ENCODE measurements at regions not wholly inside any gene's neighbourhood (a gene's known extent, or its start where the extent isn't known, plus 50 kb on each side); places are given as distances from the start of the nearest gene placed in this dataset.
"Not testable (repeated sequence)": the region's sequence is repeated elsewhere in the genome, so short reads cannot be mapped to it uniquely, and the experiment has no call there.

DNA sequence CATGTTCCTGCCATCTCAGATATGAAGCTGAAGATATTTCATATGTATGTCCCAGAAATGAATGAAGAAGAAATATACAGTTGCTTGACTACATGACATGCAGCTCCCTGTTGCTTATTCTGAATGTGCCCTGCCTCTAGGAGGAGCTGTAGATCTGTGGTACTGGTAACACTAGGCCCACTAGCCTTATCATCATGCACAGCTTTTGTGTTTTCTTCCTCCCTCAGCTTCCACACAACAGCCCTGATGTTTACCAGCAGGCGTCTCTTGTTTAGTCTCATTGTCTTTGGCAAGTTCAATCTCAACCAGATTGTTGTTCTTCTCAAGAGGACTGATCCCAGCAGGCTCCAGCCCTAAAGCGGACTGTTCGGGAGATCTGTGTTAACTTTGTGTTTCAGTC, 104.8 kb downstream of the ATP6V0E2 start:
- H3K27ac ChIP-seq = not testable (repeated sequence)
- TF ChIP-seq, protein P1, sequence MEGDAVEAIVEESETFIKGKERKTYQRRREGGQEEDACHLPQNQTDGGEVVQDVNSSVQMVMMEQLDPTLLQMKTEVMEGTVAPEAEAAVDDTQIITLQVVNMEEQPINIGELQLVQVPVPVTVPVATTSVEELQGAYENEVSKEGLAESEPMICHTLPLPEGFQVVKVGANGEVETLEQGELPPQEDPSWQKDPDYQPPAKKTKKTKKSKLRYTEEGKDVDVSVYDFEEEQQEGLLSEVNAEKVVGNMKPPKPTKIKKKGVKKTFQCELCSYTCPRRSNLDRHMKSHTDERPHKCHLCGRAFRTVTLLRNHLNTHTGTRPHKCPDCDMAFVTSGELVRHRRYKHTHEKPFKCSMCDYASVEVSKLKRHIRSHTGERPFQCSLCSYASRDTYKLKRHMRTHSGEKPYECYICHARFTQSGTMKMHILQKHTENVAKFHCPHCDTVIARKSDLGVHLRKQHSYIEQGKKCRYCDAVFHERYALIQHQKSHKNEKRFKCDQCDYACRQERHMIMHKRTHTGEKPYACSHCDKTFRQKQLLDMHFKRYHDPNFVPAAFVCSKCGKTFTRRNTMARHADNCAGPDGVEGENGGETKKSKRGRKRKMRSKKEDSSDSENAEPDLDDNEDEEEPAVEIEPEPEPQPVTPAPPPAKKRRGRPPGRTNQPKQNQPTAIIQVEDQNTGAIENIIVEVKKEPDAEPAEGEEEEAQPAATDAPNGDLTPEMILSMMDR (conservative IDR thresholded peaks at IDR 0.05) = 0 out of 2 replicates have a peak, but pooled peaks have one; percentile 9

DNA sequence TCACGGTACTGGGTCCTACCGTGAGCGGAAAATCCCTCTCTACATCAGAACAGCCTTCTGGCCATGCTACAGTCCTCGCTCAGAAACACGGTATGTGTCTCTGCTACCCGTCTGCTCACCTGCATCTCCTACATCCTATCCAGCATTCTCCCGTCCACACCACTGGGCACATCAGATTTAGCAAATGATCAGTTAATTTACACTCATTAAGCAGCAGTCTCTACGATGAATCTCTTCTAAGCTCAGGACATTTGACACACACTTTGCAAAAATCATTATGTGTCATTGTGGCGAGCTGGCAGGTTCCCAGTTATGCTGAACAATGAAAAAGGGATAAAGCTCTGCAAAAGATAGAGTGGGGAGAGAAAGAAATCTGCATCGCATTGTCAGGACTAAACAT, 105.2 kb downstream of the ATP6V0E2 start:
- H3K27ac ChIP-seq = not testable (repeated sequence)

DNA sequence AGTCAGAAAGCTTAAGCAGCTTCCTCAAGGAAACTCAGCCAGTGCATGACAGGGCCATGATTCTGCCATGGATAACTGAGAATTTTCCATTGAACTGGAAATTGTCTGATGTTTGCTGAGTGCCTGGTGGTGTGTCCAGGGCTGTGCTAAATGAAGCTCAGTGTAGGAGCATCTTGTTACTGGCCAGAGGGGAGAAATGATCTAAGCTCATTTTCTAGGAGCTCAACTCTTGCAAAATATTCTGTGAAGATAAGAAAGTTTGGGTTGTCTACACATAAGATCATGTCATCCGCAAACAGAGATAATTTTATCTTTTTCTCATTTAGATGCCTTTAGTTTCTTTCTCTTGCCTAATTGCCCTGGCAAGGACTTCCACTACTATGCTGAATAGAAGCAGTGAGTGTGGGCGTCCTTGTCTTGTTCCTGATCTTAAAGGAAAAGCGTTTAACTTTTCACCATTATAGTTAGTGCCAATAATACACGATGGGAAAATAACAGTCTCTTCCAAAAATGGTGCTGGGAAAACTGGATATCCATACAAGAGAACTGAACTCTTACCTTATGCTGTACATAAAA, 108.9 kb downstream of the ATP6V0E2 start:
- H3K27ac ChIP-seq = not testable (repeated sequence)

DNA sequence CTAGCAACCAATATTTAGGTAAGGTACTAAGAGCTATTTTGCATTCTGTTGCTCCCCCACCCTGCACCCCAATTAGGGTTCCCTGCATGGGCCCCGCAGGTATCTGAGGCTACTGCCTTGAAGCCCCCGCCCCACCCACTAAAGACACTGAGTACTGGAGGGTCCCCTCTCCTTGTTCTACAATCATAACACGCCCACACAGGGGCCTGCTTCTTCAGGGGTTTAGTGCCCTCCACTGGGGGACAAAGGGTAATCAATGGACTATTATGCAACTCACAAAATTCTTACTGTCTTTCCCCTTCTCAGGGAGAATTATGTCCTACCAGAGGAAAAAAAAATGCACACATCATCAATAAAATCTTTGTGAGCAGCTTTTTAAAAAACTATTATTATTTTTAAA, 113.1 kb downstream of the ATP6V0E2 start:
- not testable (repeated sequence) for H3K27ac ChIP-seq

DNA sequence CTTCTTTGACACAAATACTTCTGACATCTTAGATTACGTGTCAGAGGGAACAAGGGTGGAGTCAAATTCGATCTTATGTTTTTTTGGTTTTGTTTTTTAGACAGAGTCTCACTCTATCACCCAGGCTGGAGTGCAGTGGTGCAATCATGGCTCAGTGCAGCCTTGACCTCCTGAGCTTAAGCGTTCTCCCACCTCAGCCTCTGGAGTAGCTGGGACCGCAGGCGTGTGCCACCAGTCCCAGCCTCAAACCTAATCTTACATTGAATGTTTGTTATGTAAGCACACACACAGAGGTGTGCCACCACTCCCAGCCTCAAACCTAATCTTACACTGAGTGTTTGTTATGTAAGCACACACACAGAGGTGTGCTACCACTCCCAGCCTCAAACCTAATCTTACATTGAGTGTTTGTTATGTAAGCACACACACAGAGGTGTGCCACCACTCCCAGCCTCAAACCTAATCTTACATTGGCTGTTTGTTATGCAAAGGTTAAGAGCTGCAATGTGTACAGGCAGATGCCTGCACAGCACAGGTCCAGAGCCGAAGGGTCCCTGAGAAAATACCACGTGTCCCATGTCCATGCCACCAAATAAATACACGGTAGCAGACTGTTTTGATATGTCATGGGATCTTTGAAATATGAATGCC, 118.0 kb downstream of the ATP6V0E2 start:
- H3K27ac ChIP-seq = not testable (repeated sequence)

DNA sequence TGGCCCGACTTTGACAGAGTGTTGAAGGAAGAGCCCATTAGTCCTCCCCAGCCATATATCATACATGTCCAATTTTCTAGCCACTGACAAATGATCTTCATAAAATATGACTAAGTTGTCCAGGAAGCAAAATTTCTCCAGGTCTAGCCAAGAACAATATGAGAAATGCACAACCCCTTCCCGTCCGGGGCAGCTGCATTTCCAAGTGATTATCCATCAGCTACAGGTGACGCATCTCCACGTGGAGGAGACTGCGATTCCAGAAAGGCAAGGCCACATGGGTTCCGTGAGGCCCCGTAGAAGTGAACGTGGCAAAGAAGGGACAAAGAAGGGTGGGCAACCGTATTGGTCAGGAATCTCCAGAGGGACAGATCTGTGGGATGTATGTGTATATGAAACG, 118.6 kb downstream of the ATP6V0E2 start:
- H3K27ac ChIP-seq = not testable (repeated sequence)

DNA sequence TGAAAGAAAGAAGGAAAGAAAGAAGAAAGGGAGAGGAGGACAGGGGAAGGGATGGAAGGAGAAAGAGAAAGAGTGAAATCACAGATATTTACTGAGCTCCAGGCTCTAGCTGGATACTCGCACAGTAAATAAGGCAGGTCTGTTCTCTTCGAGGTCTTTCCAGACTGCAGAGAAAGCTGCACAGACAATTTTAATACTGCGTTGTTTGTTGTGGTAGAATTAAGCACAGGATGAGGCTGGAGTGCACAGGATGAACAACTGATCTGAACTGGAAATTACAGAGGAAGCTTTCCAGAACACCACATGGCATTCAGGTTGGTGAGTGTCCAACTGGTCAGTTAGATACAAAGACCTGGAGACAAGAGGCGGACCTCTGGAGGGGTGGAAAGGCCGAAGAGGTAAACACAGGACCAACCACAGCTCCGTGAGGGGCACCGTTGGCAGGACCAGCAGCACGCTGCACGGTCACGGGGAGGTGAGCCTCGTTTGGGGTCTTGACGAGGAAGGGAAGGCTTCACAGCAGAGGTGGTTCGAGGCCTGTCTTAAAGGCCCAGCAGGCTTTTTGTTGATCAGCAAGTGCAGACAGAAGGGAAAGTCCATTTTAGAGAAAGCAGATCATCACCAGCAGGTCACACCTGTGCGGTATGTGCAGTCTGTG, 121.7 kb downstream of the ATP6V0E2 start:
- H3K27ac ChIP-seq = not testable (repeated sequence)

DNA sequence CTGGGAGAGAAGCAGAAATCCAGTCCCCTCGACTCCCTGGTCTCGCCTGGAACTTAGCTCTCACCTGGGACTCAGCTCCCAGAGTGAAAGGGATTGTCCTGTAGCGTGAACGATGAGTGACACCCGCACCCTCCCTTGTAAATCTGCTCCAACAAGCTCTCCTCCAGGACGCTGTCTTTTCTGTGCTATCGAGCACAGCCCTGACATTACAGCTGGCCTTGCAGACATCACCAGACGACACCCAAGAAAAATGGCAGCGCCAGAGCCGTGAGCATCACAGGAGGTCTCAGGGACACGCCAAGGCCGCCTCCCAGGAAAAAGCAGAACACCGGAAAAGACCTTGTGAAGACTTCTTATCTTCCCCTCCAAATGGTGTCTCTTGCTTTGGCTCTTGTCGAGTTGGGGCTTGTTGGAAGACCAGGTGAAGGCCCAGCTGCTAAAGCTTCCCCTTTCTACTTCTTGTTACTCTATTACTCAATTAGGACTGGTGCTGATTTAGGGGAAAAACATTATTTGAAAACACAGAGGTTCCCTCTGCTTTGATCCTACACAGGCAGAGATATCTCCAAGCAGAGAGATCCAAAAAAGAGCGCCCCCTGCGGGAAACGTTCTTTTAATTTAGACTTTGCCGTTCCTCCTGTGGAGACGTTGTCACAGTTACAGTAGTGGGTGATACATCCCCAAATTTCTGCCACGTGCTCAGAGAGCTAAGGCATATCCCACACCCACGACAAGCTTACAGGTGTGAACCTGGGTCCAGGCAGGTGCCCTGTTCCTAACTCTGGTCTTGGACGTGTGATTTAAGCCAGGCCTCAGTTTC, 127.2 kb downstream of the ATP6V0E2 start:
- not testable (repeated sequence) for H3K27ac ChIP-seq

DNA sequence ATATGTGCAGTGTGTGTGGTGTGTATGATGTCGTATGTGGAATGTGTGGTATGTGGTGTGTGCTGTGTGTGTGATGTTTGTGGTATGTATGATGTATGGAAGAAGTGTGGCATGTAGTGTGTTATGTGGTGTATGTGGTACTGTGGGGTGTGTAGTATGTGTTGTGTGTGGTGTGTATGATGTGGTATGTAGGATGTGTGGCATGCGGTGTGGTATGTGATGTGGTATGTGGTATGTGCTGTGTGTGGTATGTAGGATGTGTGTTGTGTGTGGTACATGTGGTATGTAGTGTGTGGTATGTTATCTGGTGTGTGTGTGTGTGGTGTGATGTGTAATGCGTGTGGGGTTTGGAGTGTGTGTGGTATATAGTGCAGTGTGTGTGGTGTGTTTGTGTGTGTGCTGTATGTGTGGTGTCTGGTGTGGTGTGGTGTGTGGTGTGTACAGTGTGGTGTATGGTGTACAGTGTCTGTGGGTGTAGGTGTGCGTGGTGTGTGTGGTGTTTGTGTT, 129.6 kb downstream of the ATP6V0E2 start:
- TF ChIP-seq ZFX (IDR thresholded peaks at IDR 0.05) = no peak
- TF ChIP-seq, protein P1 (conservative IDR thresholded peaks at IDR 0.05) = no peak
- no peak overlapping the region; the same call in 1 of the 2 replicates for H3K27ac ChIP-seq

DNA sequence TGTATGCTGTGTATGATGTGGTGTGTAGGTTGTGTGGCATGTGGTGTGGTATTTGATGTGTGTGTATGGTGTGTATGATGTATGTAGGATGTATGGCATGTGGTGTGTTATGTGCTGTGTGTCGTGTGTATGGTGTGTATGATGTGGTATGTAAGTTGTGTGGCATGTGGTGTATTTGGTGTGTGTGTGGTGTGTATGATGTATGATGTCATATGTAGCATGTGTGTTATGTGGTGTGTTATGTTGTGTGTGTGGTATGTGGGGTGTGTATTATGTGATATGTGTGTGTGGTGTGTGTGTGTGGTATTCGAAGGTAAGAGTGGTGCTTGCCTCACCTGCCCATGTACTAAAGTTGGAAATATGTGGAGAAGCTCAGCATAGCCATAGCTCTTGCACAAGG, 130.2 kb downstream of the ATP6V0E2 start:
- not testable (repeated sequence) for H3K27ac ChIP-seq

DNA sequence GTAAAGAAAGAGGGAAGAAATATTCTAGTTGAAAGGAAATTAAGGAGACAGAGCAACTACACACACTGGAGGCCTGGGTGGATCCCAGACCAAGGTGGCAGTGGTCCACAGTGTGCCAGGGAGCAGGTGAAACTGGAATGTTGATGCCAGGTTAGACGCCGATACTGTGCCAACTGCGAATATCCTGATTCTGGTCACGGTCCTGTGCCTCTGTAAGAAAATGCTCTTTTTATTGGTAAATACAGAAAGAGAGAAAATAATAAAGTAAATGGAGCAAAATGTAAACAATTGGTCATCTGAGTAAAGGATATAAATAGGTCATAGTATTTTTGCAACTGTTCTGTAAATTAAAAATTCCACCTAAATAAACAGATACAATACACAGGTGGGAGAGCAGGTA, 131.1 kb downstream of the ATP6V0E2 start:
- H3K27ac ChIP-seq = not testable (repeated sequence)

DNA sequence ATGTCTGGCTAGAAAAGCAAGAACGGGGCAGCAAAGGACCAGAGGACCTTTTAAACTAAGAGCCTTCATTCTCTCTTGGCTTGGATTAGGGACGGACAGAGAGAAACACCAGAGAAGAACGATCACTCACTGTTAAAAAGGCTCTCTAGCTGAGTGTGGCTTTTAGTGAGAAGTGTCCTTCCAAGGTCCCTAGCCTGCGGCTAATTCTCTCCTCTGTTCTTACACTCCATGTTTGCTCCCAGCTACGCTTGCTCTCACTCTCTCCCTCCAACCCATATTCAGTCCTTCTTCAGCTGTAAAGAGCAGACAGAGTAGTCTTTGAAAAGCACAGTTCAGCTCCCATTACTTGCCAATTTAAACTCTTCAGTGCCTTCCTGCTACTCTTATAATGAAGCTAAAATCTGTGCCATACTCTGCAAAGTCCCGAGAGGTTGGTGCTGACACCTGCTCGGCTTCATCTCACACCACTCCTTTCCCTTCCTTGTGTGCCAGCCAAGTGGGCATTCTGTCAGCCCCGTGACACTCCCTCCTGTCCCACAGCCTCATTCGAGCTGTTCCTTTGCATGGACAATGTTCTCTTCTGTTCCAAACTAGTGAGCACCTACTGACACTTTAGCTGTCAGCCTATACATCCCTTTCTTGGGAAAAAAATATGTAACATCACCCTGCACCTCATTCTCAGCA, 136.0 kb downstream of the ATP6V0E2 start:
- not testable (repeated sequence) for H3K27ac ChIP-seq

DNA sequence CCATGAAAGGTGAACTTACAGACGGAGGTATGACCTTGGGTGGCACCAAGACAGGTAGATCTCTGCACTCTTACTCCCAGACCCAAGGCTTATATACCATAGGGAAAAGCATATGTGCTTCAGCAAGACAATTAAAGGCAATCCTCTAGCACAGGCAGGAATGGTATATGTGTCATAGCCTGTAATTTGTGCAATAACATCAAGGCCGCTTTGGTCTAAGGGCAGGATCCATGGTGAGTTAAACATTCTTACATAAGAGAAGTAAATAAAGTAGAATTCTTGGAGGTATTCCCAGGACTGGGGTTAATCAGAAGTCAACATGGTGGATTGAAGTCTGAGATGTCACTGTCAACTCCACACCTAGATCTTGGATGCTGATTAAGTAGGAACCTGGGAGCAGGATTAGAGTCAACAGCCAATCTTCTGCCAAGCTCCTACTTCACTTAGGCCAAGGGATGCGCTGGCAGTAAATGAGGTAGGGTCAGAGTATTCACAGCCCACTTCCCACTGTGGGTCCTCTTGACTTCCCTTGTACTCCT, 143.0 kb downstream of the ATP6V0E2 start:
- peak overlapping the region; percentile 25; the same call in 1 of the 2 replicates for H3K27ac ChIP-seq

DNA sequence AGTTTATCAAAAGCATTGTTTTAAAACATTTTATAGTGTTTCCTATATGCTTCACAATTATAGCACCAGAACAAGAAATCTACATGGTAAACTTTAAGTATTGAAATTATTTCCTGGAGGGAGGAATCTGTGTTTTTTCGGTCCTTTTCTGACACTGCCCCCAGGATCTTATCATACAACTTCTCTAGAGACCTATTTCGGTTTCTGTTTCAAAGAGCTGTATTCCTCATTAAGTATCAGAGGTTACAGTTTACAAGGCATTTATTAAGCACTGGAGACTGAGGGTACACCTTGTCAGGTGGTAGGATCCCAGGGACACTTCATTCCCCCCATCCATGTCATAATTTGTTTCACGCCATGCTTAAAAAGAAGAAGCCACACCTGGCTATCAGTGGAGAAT, 146.4 kb downstream of the ATP6V0E2 start:
- H3K27ac ChIP-seq = not testable (repeated sequence)

DNA sequence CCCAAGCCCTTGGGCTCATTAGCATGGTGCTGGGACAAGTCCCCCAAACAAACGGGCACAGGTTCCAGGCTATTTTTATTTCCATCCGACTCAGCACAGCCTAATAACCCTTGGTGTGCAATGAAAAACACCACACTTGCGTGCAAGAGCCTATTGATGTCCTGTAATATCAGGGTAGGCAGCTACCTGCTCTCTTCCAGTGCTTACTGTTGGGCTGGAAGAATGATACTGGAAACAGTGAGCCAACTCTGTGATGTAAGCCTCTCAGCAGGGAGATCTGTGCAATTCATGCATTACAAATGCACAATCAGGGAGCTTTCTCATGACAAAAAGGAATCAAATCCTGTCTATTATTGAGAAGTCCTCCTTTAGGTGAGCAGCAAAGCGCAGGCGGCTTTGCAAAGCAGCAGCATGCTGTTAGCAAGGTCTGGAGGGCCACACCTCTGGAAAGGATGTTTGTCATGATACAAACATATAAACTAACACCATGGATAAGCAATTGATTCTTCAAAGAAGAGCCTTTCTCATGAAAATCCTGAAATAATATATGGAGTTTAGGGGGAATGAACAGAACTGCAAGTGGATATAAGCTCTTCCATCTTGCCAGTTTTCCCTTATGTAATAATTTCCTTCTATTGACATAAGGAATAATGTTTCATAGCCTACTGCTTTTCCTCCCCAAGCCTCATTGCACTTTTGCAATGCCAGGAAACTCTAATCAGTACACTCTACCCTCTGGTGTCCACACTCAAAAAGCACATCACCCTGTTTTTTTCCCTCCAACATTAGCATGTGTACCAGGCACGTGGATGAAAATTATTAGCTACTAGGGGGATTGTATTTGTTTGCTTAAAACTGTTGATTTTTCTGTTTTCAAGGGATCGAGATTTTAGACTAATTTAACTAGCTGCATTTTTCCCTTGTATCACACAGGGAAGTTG, 151.1 kb downstream of the ATP6V0E2 start:
- H3K27ac ChIP-seq = not testable (repeated sequence)

DNA sequence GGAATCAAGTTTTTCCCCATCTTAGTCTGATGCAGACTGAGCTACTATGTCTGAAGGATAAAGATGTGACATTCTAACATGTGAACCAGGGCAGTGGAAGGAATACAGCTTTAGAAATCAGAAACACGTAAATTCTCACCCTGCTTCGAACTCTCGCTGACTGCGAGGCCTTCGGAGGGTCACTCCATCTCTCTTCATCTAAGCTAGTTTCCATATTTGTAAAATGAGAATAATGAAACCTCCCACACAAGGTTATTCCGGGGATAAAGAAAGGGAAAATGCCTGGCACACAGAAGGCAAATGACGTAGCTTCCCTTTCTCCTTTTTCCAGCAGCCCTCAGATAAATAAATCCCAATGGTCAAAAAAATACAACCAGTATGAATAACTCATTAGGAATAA, 152.0 kb downstream of the ATP6V0E2 start:
- H3K27ac ChIP-seq = not testable (repeated sequence)
